ENCODE measurements at regions not wholly inside any gene's neighbourhood (a gene's known extent, or its start where the extent isn't known, plus 50 kb on each side); places are given as distances from the start of the nearest gene placed in this dataset.

- DNase-seq (ENCODE audit: low read depth in 1 of 2, low spot score in 1 of 2), result no peak
Observed at GRCh38 chr20:52279706-52280105, 88.1 kb upstream of the ZFP64 start.

GRCh38 chr20:52275181-52275691, 83.7 kb upstream of the ZFP64 start:
- DNase-seq (ENCODE audit: low read depth in 1 of 2, low spot score in 1 of 2), result no peak

GRCh38 chr20:52270696-52271095, 79.1 kb upstream of the ZFP64 start:
- DNase-seq (ENCODE audit: low read depth in 1 of 2, low spot score in 1 of 2), result no peak

- no peak for DNase-seq (ENCODE audit: low read depth in 1 of 2, low spot score in 1 of 2)
Observed at GRCh38 chr20:52270001-52270606, 78.5 kb upstream of the ZFP64 start.

DNA sequence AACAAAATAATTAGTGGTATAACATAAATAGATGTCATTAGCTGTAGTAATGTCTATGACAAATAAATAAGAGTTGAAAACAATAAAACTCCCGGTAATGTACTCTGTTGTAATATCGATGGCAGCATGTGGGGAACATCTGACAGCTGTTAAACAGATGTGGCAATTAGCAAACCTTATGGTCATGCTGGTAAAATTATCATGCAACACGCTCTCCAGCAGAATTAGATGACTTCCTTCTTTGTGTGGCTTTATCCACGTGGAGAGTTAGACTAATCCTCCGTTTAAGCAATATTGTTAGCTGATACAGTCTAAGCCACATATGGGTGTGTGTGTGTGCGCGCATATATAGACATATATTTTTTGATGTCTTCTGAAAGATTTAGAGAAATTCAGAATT, 77.7 kb upstream of the ZFP64 start:
- no peak for DNase-seq (ENCODE audit: low read depth in 1 of 2, low spot score in 1 of 2)

DNA sequence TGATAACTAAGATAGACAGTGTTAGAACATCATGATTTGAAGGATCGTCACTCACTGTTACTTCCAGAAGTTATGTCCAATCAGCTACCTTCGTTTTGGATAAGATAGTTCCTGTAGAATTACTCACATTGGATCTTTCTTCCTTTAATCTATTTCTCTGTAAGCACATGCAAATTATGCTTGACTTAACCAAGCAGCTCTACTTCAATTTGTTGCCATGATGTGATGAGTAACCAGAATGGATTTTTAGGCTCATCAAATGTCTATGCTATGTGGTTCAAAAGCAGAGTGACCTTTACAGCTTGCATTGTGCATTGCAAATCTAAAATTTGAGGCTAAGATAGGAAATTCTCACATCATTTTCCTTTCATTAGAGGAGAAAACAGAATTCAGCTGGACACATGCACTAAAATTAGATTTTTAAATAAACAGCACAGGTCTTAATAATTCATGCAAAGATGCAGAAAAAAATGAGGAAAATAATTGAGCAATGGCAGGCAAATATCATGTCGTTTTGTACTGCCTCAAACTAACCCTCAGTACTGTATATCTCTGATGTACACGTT, 76.7 kb upstream of the ZFP64 start:
- DNase-seq (ENCODE audit: low read depth in 1 of 2, low spot score in 1 of 2), result no peak

DNA sequence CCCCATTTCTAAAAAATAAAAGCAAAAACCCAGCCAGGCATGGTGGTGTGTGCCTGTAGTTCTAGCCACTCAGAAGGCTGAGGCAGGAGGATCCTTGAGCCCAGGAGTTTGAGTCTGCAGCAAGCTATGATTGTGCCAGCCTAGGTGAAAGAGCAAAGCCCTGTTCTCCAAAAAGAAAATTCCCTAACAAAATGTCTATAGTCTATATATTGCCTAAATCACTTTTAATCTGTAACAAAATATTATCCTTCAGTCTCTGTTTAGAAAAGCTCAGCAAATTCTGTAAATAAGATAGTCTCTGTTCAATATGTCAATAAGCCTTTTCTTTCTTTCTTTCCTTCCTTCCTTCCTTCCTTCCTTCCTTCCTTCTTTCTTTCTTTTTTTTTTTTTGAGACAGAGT, 75.8 kb upstream of the ZFP64 start:
- no peak for DNase-seq (ENCODE audit: low read depth in 1 of 2, low spot score in 1 of 2)

GRCh38 chr20:52263757-52264156, 72.2 kb upstream of the ZFP64 start:
- no peak for DNase-seq (ENCODE audit: low read depth in 1 of 2, low spot score in 1 of 2)

- no peak for DNase-seq (ENCODE audit: low read depth in 1 of 2, low spot score in 1 of 2)
Observed at GRCh38 chr20:52261792-52262191, 70.2 kb upstream of the ZFP64 start.

DNA sequence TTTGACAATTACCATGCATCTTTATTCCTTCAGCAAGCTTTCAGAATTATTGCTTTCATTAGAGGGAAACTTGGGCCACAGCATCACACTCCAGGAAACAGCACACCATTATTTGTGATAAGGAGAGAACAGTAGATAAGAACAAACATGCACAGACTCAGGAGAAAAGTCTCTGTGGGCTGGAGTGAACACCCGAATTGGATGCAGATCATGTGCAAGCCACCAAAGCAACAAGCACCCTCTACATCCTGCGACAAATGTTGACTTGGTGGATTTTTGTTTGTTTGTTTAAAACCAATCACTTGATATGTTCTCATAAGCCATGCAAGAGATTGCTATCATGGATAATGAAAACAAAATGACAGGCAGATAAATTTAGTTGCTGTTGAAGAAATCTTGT, 67.7 kb upstream of the ZFP64 start:
- DNase-seq (ENCODE audit: low read depth in 1 of 2, low spot score in 1 of 2), result no peak

GRCh38 chr20:52256454-52256853, 64.9 kb upstream of the ZFP64 start:
- no peak for DNase-seq (ENCODE audit: low read depth in 1 of 2, low spot score in 1 of 2)

DNA sequence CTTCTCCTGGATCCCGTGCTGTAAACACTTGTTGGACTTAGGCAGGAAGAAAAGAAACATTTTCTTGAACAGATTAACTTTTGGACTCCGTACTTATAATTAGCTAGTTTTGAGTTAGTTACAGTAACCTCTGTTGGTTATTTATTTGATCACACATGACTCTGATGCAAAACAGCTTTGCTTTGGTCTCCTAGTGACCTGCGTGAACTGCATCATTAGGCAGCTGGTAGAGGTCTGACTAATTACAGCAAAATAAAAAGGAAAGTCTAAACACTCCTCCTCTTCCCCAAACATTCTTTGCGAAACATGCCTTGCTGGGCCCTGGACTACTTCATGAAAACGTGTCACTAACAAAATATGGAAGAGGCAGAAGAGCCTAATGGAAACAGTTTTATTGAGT, 61.1 kb upstream of the ZFP64 start:
- no peak for DNase-seq (ENCODE audit: low read depth in 1 of 2, low spot score in 1 of 2)

GRCh38 chr20:52251827-52252226, 60.2 kb upstream of the ZFP64 start:
- DNase-seq (ENCODE audit: low read depth in 1 of 2, low spot score in 1 of 2), result no peak

- DNase-seq (ENCODE audit: low read depth in 1 of 2, low spot score in 1 of 2), result no peak
Observed at GRCh38 chr20:52251136-52251700, 59.6 kb upstream of the ZFP64 start.

DNA sequence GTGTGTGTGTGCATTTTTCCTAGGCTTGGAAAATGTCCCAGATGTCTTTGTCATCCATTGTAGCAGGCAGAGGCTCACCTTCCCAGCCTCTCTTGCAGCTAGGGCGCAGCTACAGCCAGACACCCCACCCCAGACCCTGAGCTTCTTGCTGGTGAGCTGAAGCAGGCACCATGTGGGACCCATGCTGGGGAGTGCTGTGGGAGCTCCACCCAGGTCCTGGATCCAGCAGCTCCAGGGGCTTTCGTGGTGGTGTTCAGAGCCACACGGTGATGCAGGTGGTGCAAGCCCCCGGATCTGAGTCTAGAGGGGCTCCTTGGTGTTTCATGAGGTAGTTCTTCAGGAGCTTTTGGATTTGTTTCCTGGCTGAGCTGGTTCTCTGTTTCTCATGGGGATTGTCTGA, 56.0 kb upstream of the ZFP64 start:
- no peak for DNase-seq (ENCODE audit: low read depth in 1 of 2, low spot score in 1 of 2)

GRCh38 chr20:52246366-52246765, 54.8 kb upstream of the ZFP64 start:
- DNase-seq (ENCODE audit: low read depth in 1 of 2, low spot score in 1 of 2), result no peak

DNA sequence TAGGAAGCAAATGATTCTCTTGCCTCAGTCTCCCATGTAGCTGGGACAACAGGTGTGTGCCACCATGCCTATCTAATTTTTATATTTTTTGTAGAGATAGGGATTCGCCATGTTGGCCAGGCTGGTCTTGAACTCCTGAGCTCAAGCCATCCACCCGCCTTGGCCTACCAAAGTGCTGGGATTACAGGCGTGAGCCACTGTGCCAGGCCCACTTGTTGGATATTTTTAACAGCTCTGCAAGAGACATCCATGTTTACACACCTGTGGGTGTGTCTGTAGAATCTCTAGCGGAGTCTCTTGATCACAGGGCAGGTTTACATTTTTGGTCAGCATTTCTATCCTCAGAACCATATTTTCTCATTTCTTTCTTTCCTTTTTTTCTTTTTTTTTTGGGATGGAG, 53.1 kb upstream of the ZFP64 start:
- DNase-seq (ENCODE audit: low read depth in 1 of 2, low spot score in 1 of 2), result no peak

- DNase-seq (ENCODE audit: low read depth in 1 of 2, low spot score in 1 of 2), result no peak
Observed at GRCh38 chr20:52242237-52243230, 51.0 kb upstream of the ZFP64 start.
